HL-60 (cell line): ENCODE measurements at regions not wholly inside any gene's neighbourhood (a gene's known extent, or its start where the extent isn't known, plus 50 kb on each side); places are given as distances from the start of the nearest gene placed in this dataset.

Source experiments
- DNase-seq, 2 experiments: peaks; one replicate each; pipeline ENCODE4 v3.0.0-alpha.2; 2010 to 2020; ENCODE audit warnings: low read depth in 1 of 2, low spot score in 1 of 2
- H3K27ac ChIP-seq: fragments of 250-450 bp; sonication (Bioruptor Pico); replicated peaks from 2 replicates; pipeline ENCODE4 v1.5.1; 2020; ENCODE audit warnings: mild to moderate bottlenecking, moderate library complexity
- H3K27me3 ChIP-seq: fragments of 250-450 bp; sonication (Bioruptor Pico); 2 replicates; pipeline ENCODE4 v1.5.1; 2021; ENCODE audit warnings: mild to moderate bottlenecking, moderate library complexity; ENCODE audit not compliant: insufficient read depth, poor library complexity, severe bottlenecking
- H3K4me3 ChIP-seq: replicated peaks from 2 replicates; pipeline ENCODE4 v1.5.1; 2011; ENCODE audit warnings: mild to moderate bottlenecking, control low read depth, low read length; ENCODE audit not compliant: insufficient read depth
- GABPA ChIP-seq: IDR thresholded peaks from 2 replicates; pipeline ENCODE4 v1.6.1; 2012; ENCODE audit warnings: low read depth
- POLR2AphosphoS5 ChIP-seq: IDR thresholded peaks from 2 replicates; pipeline ENCODE4 v1.6.1; 2012; ENCODE audit warnings: low read depth
- SPI1 ChIP-seq: IDR thresholded peaks from 2 replicates; pipeline ENCODE4 v1.6.1; 2012; ENCODE audit warnings: low read depth, mild to moderate bottlenecking, borderline replicate concordance
- TF ChIP-seq, protein P1 (sequence below): IDR thresholded peaks from 2 replicates; pipeline ENCODE4 v1.6.1; 2012; ENCODE audit warnings: low read depth; ENCODE audit not compliant: insufficient replicate concordance
- TF ChIP-seq, protein P2 (sequence below): IDR thresholded peaks from one replicate; pipeline ENCODE4 v1.5.1; 2011; ENCODE audit warnings: low read length, control low read depth, inconsistent platforms; ENCODE audit not compliant: insufficient read depth

GRCh38 chr21:22115746-22116145 lies 1117.5 kb downstream of the NCAM2 start:
- Histone ChIP-seq H3K4me3 (no peak overlapping the region), H3K27me3 (no peaks in the 10 kb centered on the region), H3K27ac (no peak overlapping the region)
- TF ChIP-seq POLR2AphosphoS5 = no peak
- TF ChIP-seq GABPA = no peak
- TF ChIP-seq, protein P1, sequence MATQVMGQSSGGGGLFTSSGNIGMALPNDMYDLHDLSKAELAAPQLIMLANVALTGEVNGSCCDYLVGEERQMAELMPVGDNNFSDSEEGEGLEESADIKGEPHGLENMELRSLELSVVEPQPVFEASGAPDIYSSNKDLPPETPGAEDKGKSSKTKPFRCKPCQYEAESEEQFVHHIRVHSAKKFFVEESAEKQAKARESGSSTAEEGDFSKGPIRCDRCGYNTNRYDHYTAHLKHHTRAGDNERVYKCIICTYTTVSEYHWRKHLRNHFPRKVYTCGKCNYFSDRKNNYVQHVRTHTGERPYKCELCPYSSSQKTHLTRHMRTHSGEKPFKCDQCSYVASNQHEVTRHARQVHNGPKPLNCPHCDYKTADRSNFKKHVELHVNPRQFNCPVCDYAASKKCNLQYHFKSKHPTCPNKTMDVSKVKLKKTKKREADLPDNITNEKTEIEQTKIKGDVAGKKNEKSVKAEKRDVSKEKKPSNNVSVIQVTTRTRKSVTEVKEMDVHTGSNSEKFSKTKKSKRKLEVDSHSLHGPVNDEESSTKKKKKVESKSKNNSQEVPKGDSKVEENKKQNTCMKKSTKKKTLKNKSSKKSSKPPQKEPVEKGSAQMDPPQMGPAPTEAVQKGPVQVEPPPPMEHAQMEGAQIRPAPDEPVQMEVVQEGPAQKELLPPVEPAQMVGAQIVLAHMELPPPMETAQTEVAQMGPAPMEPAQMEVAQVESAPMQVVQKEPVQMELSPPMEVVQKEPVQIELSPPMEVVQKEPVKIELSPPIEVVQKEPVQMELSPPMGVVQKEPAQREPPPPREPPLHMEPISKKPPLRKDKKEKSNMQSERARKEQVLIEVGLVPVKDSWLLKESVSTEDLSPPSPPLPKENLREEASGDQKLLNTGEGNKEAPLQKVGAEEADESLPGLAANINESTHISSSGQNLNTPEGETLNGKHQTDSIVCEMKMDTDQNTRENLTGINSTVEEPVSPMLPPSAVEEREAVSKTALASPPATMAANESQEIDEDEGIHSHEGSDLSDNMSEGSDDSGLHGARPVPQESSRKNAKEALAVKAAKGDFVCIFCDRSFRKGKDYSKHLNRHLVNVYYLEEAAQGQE = no peak
- TF ChIP-seq SPI1 = no peak
- TF ChIP-seq, protein P2, sequence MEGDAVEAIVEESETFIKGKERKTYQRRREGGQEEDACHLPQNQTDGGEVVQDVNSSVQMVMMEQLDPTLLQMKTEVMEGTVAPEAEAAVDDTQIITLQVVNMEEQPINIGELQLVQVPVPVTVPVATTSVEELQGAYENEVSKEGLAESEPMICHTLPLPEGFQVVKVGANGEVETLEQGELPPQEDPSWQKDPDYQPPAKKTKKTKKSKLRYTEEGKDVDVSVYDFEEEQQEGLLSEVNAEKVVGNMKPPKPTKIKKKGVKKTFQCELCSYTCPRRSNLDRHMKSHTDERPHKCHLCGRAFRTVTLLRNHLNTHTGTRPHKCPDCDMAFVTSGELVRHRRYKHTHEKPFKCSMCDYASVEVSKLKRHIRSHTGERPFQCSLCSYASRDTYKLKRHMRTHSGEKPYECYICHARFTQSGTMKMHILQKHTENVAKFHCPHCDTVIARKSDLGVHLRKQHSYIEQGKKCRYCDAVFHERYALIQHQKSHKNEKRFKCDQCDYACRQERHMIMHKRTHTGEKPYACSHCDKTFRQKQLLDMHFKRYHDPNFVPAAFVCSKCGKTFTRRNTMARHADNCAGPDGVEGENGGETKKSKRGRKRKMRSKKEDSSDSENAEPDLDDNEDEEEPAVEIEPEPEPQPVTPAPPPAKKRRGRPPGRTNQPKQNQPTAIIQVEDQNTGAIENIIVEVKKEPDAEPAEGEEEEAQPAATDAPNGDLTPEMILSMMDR = no peak
- DNase-seq = no peak

DNA sequence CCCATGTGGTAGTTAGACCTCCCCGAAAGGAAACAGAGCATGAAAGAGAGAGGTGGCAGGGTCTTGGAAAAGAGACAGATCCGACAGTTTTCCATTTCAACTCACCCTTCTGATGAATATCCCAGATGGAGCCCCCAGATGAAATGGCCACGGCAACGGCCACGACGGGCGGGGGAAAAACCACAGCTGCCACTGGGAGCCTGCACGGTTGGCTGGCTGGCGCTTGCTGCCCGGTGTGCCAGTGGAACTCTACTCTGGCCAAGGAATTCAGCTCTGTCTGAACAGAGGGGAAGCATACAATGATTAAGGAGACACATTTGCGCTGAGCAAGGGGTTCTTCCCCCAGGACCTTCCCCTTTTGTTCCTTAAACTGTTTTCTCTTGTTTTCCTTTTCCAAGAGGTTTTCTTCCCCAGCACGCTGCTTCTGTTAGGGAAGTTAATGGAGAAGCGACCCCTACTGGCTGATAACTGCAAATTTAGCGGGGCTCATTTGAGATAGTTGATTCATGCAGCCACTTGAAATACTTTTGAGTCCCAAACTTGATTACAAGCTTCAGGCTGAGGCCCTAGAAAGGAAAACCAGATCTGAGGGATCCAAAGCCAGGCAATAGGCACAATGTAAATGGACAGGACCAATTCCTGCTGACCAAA lies 1122.5 kb downstream of the NCAM2 start:
- H3K27me3 ChIP-seq = no peaks in the 10 kb centered on the region
- no peak overlapping the region for H3K4me3 ChIP-seq
- H3K27ac ChIP-seq = no peak overlapping the region
- peak in 1 of 2 experiments; percentile 3 for DNase-seq
- no peak for TF ChIP-seq SPI1
- TF ChIP-seq, protein P1 = no peak
- TF ChIP-seq, protein P2 = peak; percentile 10

DNA sequence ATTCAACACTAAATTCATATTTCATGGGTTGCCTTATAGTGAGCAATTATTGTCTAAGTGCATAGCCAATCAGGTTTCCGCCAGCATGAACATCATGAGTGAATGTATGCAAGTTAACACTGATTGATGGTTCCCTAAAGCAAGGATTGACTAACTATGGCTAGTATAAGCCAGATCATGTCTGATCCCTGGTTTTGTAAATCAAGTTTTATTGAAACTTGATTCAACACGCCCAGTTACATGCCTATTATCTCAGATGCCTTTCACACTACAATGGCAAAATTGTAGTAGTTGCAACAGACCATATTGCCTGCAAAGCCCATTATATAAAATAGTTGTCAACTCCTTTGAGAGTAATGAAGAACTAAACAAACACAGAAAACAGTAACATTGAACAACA lies 1127.4 kb downstream of the NCAM2 start:
- TF ChIP-seq, protein P1 = no peak
- TF ChIP-seq GABPA = no peak
- TF ChIP-seq SPI1 = no peak
- TF ChIP-seq POLR2AphosphoS5 = no peak
- TF ChIP-seq, protein P2 = no peak
- H3K4me3 ChIP-seq = no peak overlapping the region
- H3K27ac ChIP-seq = no peak overlapping the region
- no peaks in the 10 kb centered on the region for H3K27me3 ChIP-seq
- no peak for DNase-seq
